C4-2B (cell line): ENCODE measurements at regions not wholly inside any gene's neighbourhood (a gene's known extent, or its start where the extent isn't known, plus 50 kb on each side); places are given as distances from the start of the nearest gene placed in this dataset.

Source experiments
- CTCF ChIP-seq: fragments of 450-650 bp; conservative IDR thresholded peaks from 2 replicates; pipeline ENCODE4 v1.5.1; 2017; ENCODE audit warnings: mild to moderate bottlenecking
- ZFX ChIP-seq: fragments of 450-650 bp; IDR thresholded peaks from 2 replicates; pipeline ENCODE4 v1.6.1; 2017

DNA sequence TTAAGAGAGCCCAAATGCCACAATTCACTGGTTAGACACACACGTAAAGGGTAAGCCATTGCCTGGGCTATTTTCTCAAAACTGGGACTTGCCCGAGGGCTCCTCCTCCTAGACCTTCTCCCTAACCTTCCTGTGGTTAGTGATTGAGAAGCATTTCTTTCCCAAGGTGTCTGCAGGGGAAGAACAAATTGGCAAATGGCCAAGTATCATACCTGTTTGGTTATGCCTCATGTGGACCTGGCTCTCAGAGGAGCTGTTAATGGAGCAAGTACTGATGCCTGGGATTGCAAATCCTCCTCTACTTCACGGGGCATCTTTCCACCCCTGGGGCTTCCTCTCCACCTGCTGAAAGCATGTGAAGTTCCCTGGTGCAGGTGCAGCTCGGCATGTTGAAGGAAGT, 187.5 kb upstream of the CYRIA start:
- TF ChIP-seq CTCF (no peak), ZFX (no peak)
